Keratinocyte (primary cell): ENCODE measurements at regions not wholly inside any gene's neighbourhood (a gene's known extent, or its start where the extent isn't known, plus 50 kb on each side); places are given as distances from the start of the nearest gene placed in this dataset.

ENCODE experiments used
- DNase-seq: peaks from one replicate; pipeline ENCODE4 v3.0.0-alpha.2; 2011; ENCODE audit warnings: low read depth, missing footprints, low spot score
- FAIRE-seq: peaks from 2 replicates; lab custom pipeline; 2011; peaks lifted over from hg19 to GRCh38; lab: Jason Lieb, UNC
- H2AFZ ChIP-seq: 2 replicates; pipeline ENCODE4 v1.6.0; 2012; ENCODE audit warnings: low read length, control low read depth, inconsistent platforms; ENCODE audit not compliant: control insufficient read depth
- H3K27ac ChIP-seq: 2 replicates; pipeline ENCODE4 v1.5.1; 2011; ENCODE audit warnings: low read length; ENCODE audit not compliant: control insufficient read depth, insufficient read depth
- H3K27me3 ChIP-seq: 3 replicates; pipeline ENCODE4 v1.6.0; 2011; ENCODE audit warnings: low read length; ENCODE audit not compliant: control insufficient read depth, insufficient read depth; ENCODE audit errors: extremely low read depth
- H3K36me3 ChIP-seq, 2 experiments: 2 replicates in 1 of 2; 3 replicates in 1 of 2; pipeline ENCODE4 v1.5.1; 2011; ENCODE audit warnings: low read length in 2 of 2, mild to moderate bottlenecking in 1 of 2; ENCODE audit not compliant: control insufficient read depth in 2 of 2, insufficient read depth in 2 of 2; ENCODE audit errors: extremely low read depth in 1 of 2
- H3K4me1 ChIP-seq: 3 replicates; pipeline ENCODE4 v1.5.1; 2011; ENCODE audit warnings: low read length; ENCODE audit not compliant: control insufficient read depth, insufficient read depth; ENCODE audit errors: extremely low read depth
- H3K4me2 ChIP-seq: 3 replicates; pipeline ENCODE4 v1.6.0; 2011; ENCODE audit warnings: low read depth, low read length; ENCODE audit not compliant: control insufficient read depth, insufficient read depth; ENCODE audit errors: extremely low read depth
- H3K4me3 ChIP-seq, 3 experiments: fragments of 200-600 bp in 1 of 3; sonication (generic) in 1 of 3; 2 replicates in 2 of 3; 3 replicates in 1 of 3; pipeline ENCODE4 v1.5.1; 2011 to 2016; ENCODE audit warnings: low read length in 3 of 3, mild to moderate bottlenecking in 3 of 3, control low read depth in 2 of 3, inconsistent platforms in 1 of 3, low read depth in 1 of 3, mixed read lengths in 1 of 3, mixed run types in 1 of 3, moderate library complexity in 1 of 3; ENCODE audit not compliant: control insufficient read depth in 2 of 3, insufficient read depth in 2 of 3; ENCODE audit errors: extremely low read depth in 1 of 3
- H3K79me2 ChIP-seq: 2 replicates; pipeline ENCODE4 v1.6.0; 2012; ENCODE audit warnings: low read length; ENCODE audit not compliant: control insufficient read depth, insufficient read depth
- H3K9ac ChIP-seq: 3 replicates; pipeline ENCODE4 v1.6.0; 2011; ENCODE audit warnings: low read length; ENCODE audit not compliant: control insufficient read depth, insufficient read depth; ENCODE audit errors: extremely low read depth
- H3K9me1 ChIP-seq: 3 replicates; pipeline ENCODE4 v1.6.0; 2011; ENCODE audit warnings: low read length; ENCODE audit not compliant: control insufficient read depth, insufficient read depth; ENCODE audit errors: extremely low read depth
- H3K9me3 ChIP-seq: 2 replicates; pipeline ENCODE4 v1.5.1; 2012; ENCODE audit warnings: low read depth, low read length; ENCODE audit not compliant: control insufficient read depth
- H4K20me1 ChIP-seq: 3 replicates; pipeline ENCODE4 v1.6.0; 2011; ENCODE audit warnings: low read length; ENCODE audit not compliant: control insufficient read depth, insufficient read depth; ENCODE audit errors: extremely low read depth
- EZH2 ChIP-seq: IDR thresholded peaks from one replicate; pipeline ENCODE4 v1.6.1; 2012; ENCODE audit warnings: inconsistent platforms, mild to moderate bottlenecking, low read length, moderate library complexity
- dilution Hi-C: fragments of 300-500 bp; cut with MboI; formaldehyde crosslinking; loops from one replicate; pipeline ENCODE4 v1.7.0; 2020; ENCODE audit warnings: low sequenced_read_pairs; ENCODE audit not compliant: extremely low pct_ligation_motif_present
- TF ChIP-seq, protein P1 (sequence below), 3 experiments: IDR thresholded peaks in 1 of 3; conservative IDR thresholded peaks in 1 of 3; optimal IDR thresholded peaks in 1 of 3; 2 replicates in 2 of 3; 3 replicates in 1 of 3; pipeline versions ENCODE3 to v1.5.1; 2011; ENCODE audit warnings: low read length in 3 of 3, mild to moderate bottlenecking in 3 of 3, moderate library complexity in 2 of 3, control low read depth in 1 of 3, inconsistent platforms in 1 of 3; ENCODE audit not compliant: insufficient read depth in 2 of 3; ENCODE audit errors: extremely low read depth in 1 of 3

DNA sequence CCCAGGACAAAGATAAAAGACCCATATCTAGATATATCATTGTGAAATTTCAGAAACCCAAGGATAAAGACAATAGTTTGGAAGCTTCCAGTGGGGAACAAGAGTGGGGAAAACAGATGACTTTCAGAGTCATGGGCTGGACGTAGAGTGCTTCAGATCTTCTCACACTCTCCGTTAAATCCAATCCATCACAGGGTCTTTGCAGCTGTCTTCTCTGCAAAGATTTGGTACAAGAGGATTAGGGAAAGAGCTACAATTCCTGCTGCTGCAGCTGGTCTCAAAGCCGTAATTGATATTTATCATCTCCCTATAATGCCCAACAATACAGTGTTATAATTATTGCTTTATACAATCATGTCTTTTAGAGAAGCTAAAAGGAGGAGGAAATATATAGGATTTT, 63.4 kb upstream of the CLPB start:
- TF ChIP-seq EZH2, result no peak
- TF ChIP-seq, protein P1, sequence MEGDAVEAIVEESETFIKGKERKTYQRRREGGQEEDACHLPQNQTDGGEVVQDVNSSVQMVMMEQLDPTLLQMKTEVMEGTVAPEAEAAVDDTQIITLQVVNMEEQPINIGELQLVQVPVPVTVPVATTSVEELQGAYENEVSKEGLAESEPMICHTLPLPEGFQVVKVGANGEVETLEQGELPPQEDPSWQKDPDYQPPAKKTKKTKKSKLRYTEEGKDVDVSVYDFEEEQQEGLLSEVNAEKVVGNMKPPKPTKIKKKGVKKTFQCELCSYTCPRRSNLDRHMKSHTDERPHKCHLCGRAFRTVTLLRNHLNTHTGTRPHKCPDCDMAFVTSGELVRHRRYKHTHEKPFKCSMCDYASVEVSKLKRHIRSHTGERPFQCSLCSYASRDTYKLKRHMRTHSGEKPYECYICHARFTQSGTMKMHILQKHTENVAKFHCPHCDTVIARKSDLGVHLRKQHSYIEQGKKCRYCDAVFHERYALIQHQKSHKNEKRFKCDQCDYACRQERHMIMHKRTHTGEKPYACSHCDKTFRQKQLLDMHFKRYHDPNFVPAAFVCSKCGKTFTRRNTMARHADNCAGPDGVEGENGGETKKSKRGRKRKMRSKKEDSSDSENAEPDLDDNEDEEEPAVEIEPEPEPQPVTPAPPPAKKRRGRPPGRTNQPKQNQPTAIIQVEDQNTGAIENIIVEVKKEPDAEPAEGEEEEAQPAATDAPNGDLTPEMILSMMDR (optimal IDR thresholded peaks at IDR 0.05 in 1 of 3, IDR thresholded peaks at IDR 0.05 in 1 of 3, conservative IDR thresholded peaks at IDR 0.05 in 1 of 3; ENCODE audit: extremely low read depth in 1 of 3, insufficient read depth in 2 of 3, low read length in 3 of 3), result no peak
- no peaks in the 10 kb centered on the region for H3K27me3 ChIP-seq
- no peak for FAIRE-seq

GRCh38 chr11:72494109-72494429, 59.7 kb upstream of the CLPB start:
- FAIRE-seq, result no peak
- dilution Hi-C loops, result no loop called here
- no peaks in the 10 kb centered on the region for H3K27me3 ChIP-seq
- DNase-seq, result no peak
- no peak overlapping the region for H3K4me2 ChIP-seq
- no peak overlapping the region for H2AFZ ChIP-seq
- no peak overlapping the region for H3K4me3 ChIP-seq
- no peaks in the 10 kb centered on the region for H3K9me1 ChIP-seq
- H3K4me1 ChIP-seq, result no peaks in the 10 kb centered on the region
- no peaks in the 10 kb centered on the region for H4K20me1 ChIP-seq
- no peak overlapping the region for H3K27ac ChIP-seq
- TF ChIP-seq EZH2, result no peak
- TF ChIP-seq, protein P1 (optimal IDR thresholded peaks at IDR 0.05 in 1 of 3, IDR thresholded peaks at IDR 0.05 in 1 of 3, conservative IDR thresholded peaks at IDR 0.05 in 1 of 3; ENCODE audit: extremely low read depth in 1 of 3, insufficient read depth in 2 of 3, low read length in 3 of 3), result no peak
- no peaks in the 10 kb centered on the region for H3K79me2 ChIP-seq
- H3K9ac ChIP-seq, result no peak overlapping the region
- H3K9me3 ChIP-seq, result no peaks in the 10 kb centered on the region
- H3K36me3 ChIP-seq, result no peaks in the 10 kb centered on the region

More for the DNA sequence above, 63.4 kb upstream of the CLPB start:
- Histone ChIP-seq H3K27ac (no peak overlapping the region), H3K79me2 (no peaks in the 10 kb centered on the region), H3K9me1 (no peaks in the 10 kb centered on the region), H4K20me1 (no peaks in the 10 kb centered on the region), H3K4me1 (no peaks in the 10 kb centered on the region), H3K36me3 (no peaks in the 10 kb centered on the region), H2AFZ (no peak overlapping the region), H3K9me3 (no peaks in the 10 kb centered on the region), H3K4me3 (no peak overlapping the region), H3K4me2 (no peak overlapping the region), H3K9ac (no peak overlapping the region)
- DNase-seq, result no peak
- dilution Hi-C loops, result no loop called here
